ENCODE measurements at regions not wholly inside any gene's neighbourhood (a gene's known extent, or its start where the extent isn't known, plus 50 kb on each side); places are given as distances from the start of the nearest gene placed in this dataset.

GRCh38 chrX:20988804-20989203, 385.4 kb upstream of the CNKSR2 start:
- TF ChIP-seq CTCF (IDR thresholded peaks at IDR 0.05; ENCODE audit: insufficient read depth, low read length, poor library complexity, severe bottlenecking), result no peak
- Histone ChIP-seq H3K4me3 (replicated peaks; ENCODE audit: low read depth, low read length) (no peak overlapping the region), H3K27me3 (replicated peaks; ENCODE audit: control insufficient read depth, insufficient read depth, low read length) (no peaks in the 10 kb centered on the region), H3K36me3 (ENCODE audit: control insufficient read depth, insufficient read depth, low read length) (no peaks in the 10 kb centered on the region)
- no peak for DNase-seq (ENCODE audit: extremely low read depth, insufficient read length)

GRCh38 chrX:20988118-20988517, 386.1 kb upstream of the CNKSR2 start:
- no peaks in the 10 kb centered on the region for H3K27me3 ChIP-seq (replicated peaks; ENCODE audit: control insufficient read depth, insufficient read depth, low read length)
- no peaks in the 10 kb centered on the region for H3K36me3 ChIP-seq (ENCODE audit: control insufficient read depth, insufficient read depth, low read length)
- DNase-seq (ENCODE audit: extremely low read depth, insufficient read length), result no peak
- H3K4me3 ChIP-seq (replicated peaks; ENCODE audit: low read depth, low read length), result no peak overlapping the region
- TF ChIP-seq CTCF (IDR thresholded peaks at IDR 0.05; ENCODE audit: insufficient read depth, low read length, poor library complexity, severe bottlenecking), result no peak

GRCh38 chrX:20980426-20980825, 393.8 kb upstream of the CNKSR2 start:
- DNase-seq (ENCODE audit: extremely low read depth, insufficient read length), result no peak
- H3K36me3 ChIP-seq (ENCODE audit: control insufficient read depth, insufficient read depth, low read length), result no peaks in the 10 kb centered on the region
- TF ChIP-seq CTCF (IDR thresholded peaks at IDR 0.05; ENCODE audit: insufficient read depth, low read length, poor library complexity, severe bottlenecking), result no peak

GRCh38 chrX:20974326-20974725, 399.9 kb upstream of the CNKSR2 start:
- no peak for DNase-seq (ENCODE audit: extremely low read depth, insufficient read length)
- no peak for TF ChIP-seq CTCF (IDR thresholded peaks at IDR 0.05; ENCODE audit: insufficient read depth, low read length, poor library complexity, severe bottlenecking)

More at GRCh38 chrX:20980426-20980825, 393.8 kb upstream of the CNKSR2 start:
- Histone ChIP-seq H3K27me3 (replicated peaks; ENCODE audit: control insufficient read depth, insufficient read depth, low read length) (no peaks in the 10 kb centered on the region), H3K4me3 (replicated peaks; ENCODE audit: low read depth, low read length) (no peak overlapping the region)

GRCh38 chrX:20973038-20973437, 401.2 kb upstream of the CNKSR2 start:
- Histone ChIP-seq H3K4me3 (replicated peaks; ENCODE audit: low read depth, low read length) (no peak overlapping the region), H3K27me3 (replicated peaks; ENCODE audit: control insufficient read depth, insufficient read depth, low read length) (no peaks in the 10 kb centered on the region), H3K36me3 (ENCODE audit: control insufficient read depth, insufficient read depth, low read length) (no peaks in the 10 kb centered on the region)
- no peak for TF ChIP-seq CTCF (IDR thresholded peaks at IDR 0.05; ENCODE audit: insufficient read depth, low read length, poor library complexity, severe bottlenecking)
- DNase-seq (ENCODE audit: extremely low read depth, insufficient read length), result no peak

More at GRCh38 chrX:20974326-20974725, 399.9 kb upstream of the CNKSR2 start:
- Histone ChIP-seq H3K27me3 (replicated peaks; ENCODE audit: control insufficient read depth, insufficient read depth, low read length) (no peaks in the 10 kb centered on the region), H3K36me3 (ENCODE audit: control insufficient read depth, insufficient read depth, low read length) (no peaks in the 10 kb centered on the region), H3K4me3 (replicated peaks; ENCODE audit: low read depth, low read length) (no peak overlapping the region)

GRCh38 chrX:20971250-20971649, 403.0 kb upstream of the CNKSR2 start:
- no peaks in the 10 kb centered on the region for H3K27me3 ChIP-seq (replicated peaks; ENCODE audit: control insufficient read depth, insufficient read depth, low read length)
- no peak for DNase-seq (ENCODE audit: extremely low read depth, insufficient read length)
- H3K36me3 ChIP-seq (ENCODE audit: control insufficient read depth, insufficient read depth, low read length), result no peaks in the 10 kb centered on the region
- no peak overlapping the region for H3K4me3 ChIP-seq (replicated peaks; ENCODE audit: low read depth, low read length)
- TF ChIP-seq CTCF (IDR thresholded peaks at IDR 0.05; ENCODE audit: insufficient read depth, low read length, poor library complexity, severe bottlenecking), result no peak
